Lung (tissue), 11 donors: ENCODE measurements at regions not wholly inside any gene's neighbourhood (a gene's known extent, or its start where the extent isn't known, plus 50 kb on each side); places are given as distances from the start of the nearest gene placed in this dataset.
A peak's percentile ranks its signal among the peaks of the same experiment; 100 is the strongest.

ENCODE experiments used
- ATAC-seq: fragments of 200-7000 bp; cut with Tn5 transposase; one replicate; pipeline ENCODE4 v1.9.1; 2020; ENCODE audit warnings: moderate number of reproducible peaks; ENCODE audit not compliant: insufficient read depth, low FRiP score
- DNase-seq, 3 donors: peaks; one replicate each; pipeline ENCODE4 v3.0.0-alpha.2; 2013 to 2017
- H3K27ac ChIP-seq, 2 donors: one replicate each; pipeline ENCODE4 v1.5.1; 2013; ENCODE audit warnings: mild to moderate bottlenecking in 2 of 2, moderate library complexity in 2 of 2, control low read depth in 1 of 2, inconsistent platforms in 1 of 2, low read depth in 1 of 2, low read length in 1 of 2
- H3K27me3 ChIP-seq, 3 donors: one replicate each; pipeline ENCODE4 v1.5.1; 2013; ENCODE audit warnings: low read length in 2 of 3; ENCODE audit not compliant: control insufficient read depth in 3 of 3, insufficient read depth in 3 of 3
- H3K36me3 ChIP-seq, 4 donors: one replicate each; pipeline ENCODE4 v1.5.1; 2013; ENCODE audit warnings: low read length in 4 of 4, mild to moderate bottlenecking in 1 of 4, moderate library complexity in 1 of 4; ENCODE audit not compliant: control insufficient read depth in 4 of 4, insufficient read depth in 4 of 4
- H3K4me1 ChIP-seq, 5 donors: one replicate each; pipeline ENCODE4 v1.5.1; 2013; ENCODE audit warnings: low read length in 5 of 5, mild to moderate bottlenecking in 2 of 5, moderate library complexity in 1 of 5; ENCODE audit not compliant: control insufficient read depth in 5 of 5, insufficient read depth in 5 of 5
- H3K4me3 ChIP-seq: one replicate; pipeline ENCODE4 v1.5.1; 2013; ENCODE audit warnings: mild to moderate bottlenecking, control low read depth, moderate library complexity
- H3K9ac ChIP-seq, 2 donors: one replicate each; pipeline ENCODE4 v1.5.1; 2013; ENCODE audit warnings: low read length in 2 of 2, control low read depth in 1 of 2; ENCODE audit not compliant: insufficient read depth in 1 of 2
- H3K9me3 ChIP-seq, 4 donors: one replicate each; pipeline ENCODE4 v1.5.1; 2013; ENCODE audit warnings: low read length in 3 of 4, mild to moderate bottlenecking in 1 of 4, moderate library complexity in 1 of 4; ENCODE audit not compliant: control insufficient read depth in 4 of 4, insufficient read depth in 3 of 4
- WGBS, 2 donors: extraction: QIAGEN DNeasy Blood & Tissue Kit; methylation state at CpG; one replicate each; pipeline ENCODE4 v1.1.7; 2013; 5-methylcytosine and 5-hydroxymethylcytosine counted together
- TF ChIP-seq, protein P1 (sequence below): IDR thresholded peaks from 2 replicates; pipeline ENCODE4 v1.5.1; 2012; ENCODE audit warnings: mild to moderate bottlenecking; ENCODE audit errors: control extremely low read depth, extremely low read depth
- donor health status: control.
- donor health status: control.
- donor health status: Bipolar disorder and iron deficiency.
- donor health status: healthy.
- donor health status: DM: yes; HTN: yes; CAD: no.

DNA sequence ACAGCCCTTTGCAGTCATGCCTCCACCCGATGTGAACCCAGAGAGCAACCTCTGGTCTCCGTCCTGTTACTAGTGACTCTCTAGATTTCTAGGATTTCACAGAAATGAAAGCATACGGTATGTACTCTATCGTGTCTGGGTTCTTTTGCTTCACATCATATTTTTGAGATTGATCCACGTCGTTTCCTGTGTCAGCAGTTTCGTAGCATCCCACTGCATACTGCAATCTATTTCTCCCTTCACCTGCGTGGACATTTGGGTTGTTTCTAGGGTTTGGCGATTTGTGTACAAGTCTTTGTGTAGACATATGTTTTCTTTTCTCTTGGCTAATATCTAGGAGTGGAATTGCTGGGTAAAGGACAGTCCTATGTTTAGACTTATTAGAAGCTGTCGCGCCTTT, 119.8 kb upstream of the PCBD1 start:
- peaks cover 0 to 2% (median 0%) of the 10 kb centered on the region in 4 donors for H3K9me3 ChIP-seq
- no peak overlapping the region for H3K4me3 ChIP-seq
- DNase-seq (no peak), ATAC-seq (no peak)
- TF ChIP-seq, protein P1, sequence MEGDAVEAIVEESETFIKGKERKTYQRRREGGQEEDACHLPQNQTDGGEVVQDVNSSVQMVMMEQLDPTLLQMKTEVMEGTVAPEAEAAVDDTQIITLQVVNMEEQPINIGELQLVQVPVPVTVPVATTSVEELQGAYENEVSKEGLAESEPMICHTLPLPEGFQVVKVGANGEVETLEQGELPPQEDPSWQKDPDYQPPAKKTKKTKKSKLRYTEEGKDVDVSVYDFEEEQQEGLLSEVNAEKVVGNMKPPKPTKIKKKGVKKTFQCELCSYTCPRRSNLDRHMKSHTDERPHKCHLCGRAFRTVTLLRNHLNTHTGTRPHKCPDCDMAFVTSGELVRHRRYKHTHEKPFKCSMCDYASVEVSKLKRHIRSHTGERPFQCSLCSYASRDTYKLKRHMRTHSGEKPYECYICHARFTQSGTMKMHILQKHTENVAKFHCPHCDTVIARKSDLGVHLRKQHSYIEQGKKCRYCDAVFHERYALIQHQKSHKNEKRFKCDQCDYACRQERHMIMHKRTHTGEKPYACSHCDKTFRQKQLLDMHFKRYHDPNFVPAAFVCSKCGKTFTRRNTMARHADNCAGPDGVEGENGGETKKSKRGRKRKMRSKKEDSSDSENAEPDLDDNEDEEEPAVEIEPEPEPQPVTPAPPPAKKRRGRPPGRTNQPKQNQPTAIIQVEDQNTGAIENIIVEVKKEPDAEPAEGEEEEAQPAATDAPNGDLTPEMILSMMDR: no peak
- no peak overlapping the region for H3K27ac ChIP-seq
- H3K4me1 ChIP-seq: no peaks in the 10 kb centered on the region
- peaks cover 0 to 2% (median 0%) of the 10 kb centered on the region in 3 donors for H3K27me3 ChIP-seq
- no peaks in the 10 kb centered on the region for H3K36me3 ChIP-seq
- 88 to 93% methylated on average over 11 of the region's 11 CpGs for WGBS, 2 donors
- H3K9ac ChIP-seq: no peak overlapping the region

DNA sequence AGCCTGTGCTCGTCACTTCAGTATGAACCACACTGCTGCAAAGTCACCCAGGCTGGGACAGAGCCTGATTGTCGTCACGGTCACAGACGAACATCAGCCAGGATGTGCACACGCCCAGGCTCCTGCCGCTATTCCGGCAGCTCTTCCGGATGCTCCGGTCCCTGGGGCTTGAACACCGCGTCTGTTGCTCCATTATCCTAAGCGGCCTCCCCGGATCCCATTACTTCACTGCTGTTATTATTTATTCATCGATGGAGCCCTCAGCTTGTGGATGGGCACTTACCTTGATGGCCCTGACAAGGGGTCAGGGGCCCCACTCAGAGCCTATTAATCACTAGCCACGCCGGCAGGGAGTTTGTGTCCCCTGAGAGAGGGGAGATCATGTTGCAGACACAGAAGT, 120.8 kb upstream of the PCBD1 start:
- no peak overlapping the region for H3K9ac ChIP-seq
- ATAC-seq (no peak), DNase-seq (peak in 1 of 3 donors; percentile 27)
- TF ChIP-seq, protein P1: no peak
- peaks cover 0 to 2% (median 0%) of the 10 kb centered on the region in 4 donors for H3K9me3 ChIP-seq
- no peak overlapping the region for H3K4me3 ChIP-seq
- peaks cover 0 to 2% (median 0%) of the 10 kb centered on the region in 3 donors for H3K27me3 ChIP-seq
- 46 to 79% methylated on average over 16 of the region's 16 CpGs for WGBS, 2 donors
- H3K36me3 ChIP-seq: no peaks in the 10 kb centered on the region
- H3K4me1 ChIP-seq: no peaks in the 10 kb centered on the region
- H3K27ac ChIP-seq: no peak overlapping the region

DNA sequence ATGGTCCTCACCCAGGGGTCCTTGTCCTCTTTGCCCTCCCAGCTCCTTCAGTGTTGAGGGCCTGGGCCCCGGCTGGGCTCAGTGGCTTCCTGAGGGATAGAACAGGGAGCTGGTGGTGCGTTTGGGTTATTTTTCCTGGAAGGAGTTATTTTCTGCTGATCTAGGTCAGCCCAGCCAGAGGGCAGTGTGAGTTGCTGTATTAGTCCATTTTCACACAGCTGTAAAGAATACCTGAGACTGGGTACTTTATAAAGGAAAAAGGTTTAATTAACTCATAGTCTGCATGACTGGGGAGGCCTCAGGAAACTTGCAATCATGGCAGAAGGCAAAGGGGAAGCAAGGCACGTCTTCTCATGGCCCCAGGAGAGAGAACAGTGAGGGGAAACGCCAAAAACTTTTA, 122.4 kb upstream of the PCBD1 start:
- Histone ChIP-seq H3K9ac (no peak overlapping the region), H3K27ac (no peak overlapping the region), H3K4me3 (no peak overlapping the region), H3K36me3 (no peaks in the 10 kb centered on the region), H3K9me3 (peaks cover 0 to 2% (median 0%) of the 10 kb centered on the region in 4 donors), H3K4me1 (no peaks in the 10 kb centered on the region), H3K27me3 (peaks cover 0 to 2% (median 0%) of the 10 kb centered on the region in 3 donors)
- no peak for ATAC-seq
- 67 to 69% methylated on average over 4 of the region's 4 CpGs for WGBS, 2 donors
- no peak for DNase-seq
- TF ChIP-seq, protein P1: no peak

DNA sequence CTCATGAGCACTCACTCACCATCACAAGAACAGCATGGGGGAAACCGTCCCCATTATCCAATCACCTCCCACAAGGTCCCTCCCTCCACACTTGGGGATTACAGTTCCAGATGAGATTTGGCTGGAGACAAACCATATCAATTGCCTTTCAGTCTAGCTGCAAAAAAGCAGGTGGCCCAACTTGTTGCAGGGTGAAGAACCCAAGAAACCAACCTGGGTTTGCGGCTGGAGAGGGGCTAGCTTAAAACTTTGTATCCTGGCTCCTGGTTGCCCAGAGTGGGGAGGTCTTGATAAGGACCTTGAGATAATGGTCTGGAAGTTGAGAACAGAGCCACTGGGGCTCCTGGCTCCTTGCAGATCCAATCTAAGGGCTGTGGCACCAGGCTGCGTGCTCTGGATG, 122.8 kb upstream of the PCBD1 start:
- Histone ChIP-seq H3K4me1 (no peaks in the 10 kb centered on the region), H3K27me3 (peaks cover 0 to 2% (median 0%) of the 10 kb centered on the region in 3 donors), H3K36me3 (no peaks in the 10 kb centered on the region), H3K4me3 (no peak overlapping the region), H3K27ac (no peak overlapping the region), H3K9me3 (peaks cover 0 to 2% (median 0%) of the 10 kb centered on the region in 4 donors), H3K9ac (no peak overlapping the region)
- ATAC-seq (no peak), DNase-seq (no peak)
- TF ChIP-seq, protein P1: no peak
- WGBS, 2 donors: 85 to 92% methylated on average over 3 of the region's 3 CpGs
